ENCODE measurements at regions not wholly inside any gene's neighbourhood (a gene's known extent, or its start where the extent isn't known, plus 50 kb on each side); places are given as distances from the start of the nearest gene placed in this dataset.
"Not testable (repeated sequence)": the region's sequence is repeated elsewhere in the genome, so short reads cannot be mapped to it uniquely, and the experiment has no call there.

- 54% methylated on average over 17 of the region's 20 CpGs for WGBS (ENCODE audit: insufficient coverage, insufficient replicate concordance, low lambda C conversion rate, missing lambda C conversion rate)
- TF ChIP-seq ZBTB40 (IDR thresholded peaks at IDR 0.05; ENCODE audit: borderline replicate concordance): no peak
- H3K27me3 ChIP-seq (replicated peaks in 1 of 2; ENCODE audit: control insufficient read depth in 2 of 2, insufficient read depth in 2 of 2, low read length in 1 of 2): no peaks in the 10 kb centered on the region
- FAIRE-seq (no peak), DNase-seq (ENCODE audit: low read depth, low spot score) (no peak), ATAC-seq (no peak)
- no peak overlapping the region for H3K4me2 ChIP-seq (ENCODE audit: control insufficient read depth, insufficient read depth)
- in situ Hi-C loops (cut with MboI) (no loop called here), intact Hi-C loops (cut with micrococcal nuclease; ENCODE audit: unreplicated experiment) (no loop called here)
- no peaks in the 10 kb centered on the region for H3K4me1 ChIP-seq (ENCODE audit: control insufficient read depth, insufficient read depth, low read length)
- SMC1A ChIA-PET (ENCODE audit: uncharacterized antibody, unreplicated experiment): no interaction called here
- POLR2A ChIA-PET: no interaction called here
- no peak overlapping the region for H3K27ac ChIP-seq (ENCODE audit: control insufficient read depth, insufficient read depth)
- H3K9ac ChIP-seq (ENCODE audit: control insufficient read depth, insufficient read depth, low read length): no peak overlapping the region
- H3K36me3 ChIP-seq (ENCODE audit: control insufficient read depth in 2 of 2, insufficient read depth in 2 of 2, low read length in 1 of 2): no peaks in the 10 kb centered on the region
- RAD21 ChIA-PET (ENCODE audit: unreplicated experiment): no interaction called here
- no peak overlapping the region for H2AFZ ChIP-seq (ENCODE audit: control insufficient read depth, low read depth, low read length)
- H4K20me1 ChIP-seq (ENCODE audit: control insufficient read depth, insufficient read depth): no peaks in the 10 kb centered on the region
- BruUV-seq (replicated peaks): no TSS peak
- no peaks in the 10 kb centered on the region for H3K79me2 ChIP-seq (ENCODE audit: control insufficient read depth, insufficient read depth, low read length)
- no peaks in the 10 kb centered on the region; the same call in 1 of the 3 replicates for H3K9me3 ChIP-seq (replicated peaks; ENCODE audit: control insufficient read depth, insufficient read depth, low read length)
- CTCF ChIA-PET: no interaction called here
- no peak overlapping the region for H3K4me3 ChIP-seq
Measured at GRCh38 chr20:29325304-29325640, 1932.2 kb upstream of the DEFB115 start.

GRCh38 chr20:29325781-29326180, 1931.7 kb upstream of the DEFB115 start:
- H3K79me2 ChIP-seq (ENCODE audit: control insufficient read depth, insufficient read depth, low read length); H3K4me1 ChIP-seq (ENCODE audit: control insufficient read depth, insufficient read depth, low read length); H4K20me1 ChIP-seq (ENCODE audit: control insufficient read depth, insufficient read depth); BruUV-seq (replicated peaks); H3K36me3 ChIP-seq (ENCODE audit: control insufficient read depth in 2 of 2, insufficient read depth in 2 of 2, low read length in 1 of 2); H3K4me2 ChIP-seq (ENCODE audit: control insufficient read depth, insufficient read depth); H3K4me3 ChIP-seq; H3K27ac ChIP-seq (ENCODE audit: control insufficient read depth, insufficient read depth); intact Hi-C loops (cut with micrococcal nuclease; ENCODE audit: unreplicated experiment); H3K9ac ChIP-seq (ENCODE audit: control insufficient read depth, insufficient read depth, low read length); H3K9me3 ChIP-seq (replicated peaks; ENCODE audit: control insufficient read depth, insufficient read depth, low read length); CTCF ChIA-PET; H3K27me3 ChIP-seq (replicated peaks in 1 of 2; ENCODE audit: control insufficient read depth in 2 of 2, insufficient read depth in 2 of 2, low read length in 1 of 2); POLR2A ChIA-PET; SMC1A ChIA-PET (ENCODE audit: uncharacterized antibody, unreplicated experiment); DNase-seq (ENCODE audit: low read depth, low spot score); ATAC-seq; in situ Hi-C loops (cut with MboI); H2AFZ ChIP-seq (ENCODE audit: control insufficient read depth, low read depth, low read length); RAD21 ChIA-PET (ENCODE audit: unreplicated experiment); FAIRE-seq: not testable (repeated sequence)
- WGBS (ENCODE audit: insufficient coverage, insufficient replicate concordance, low lambda C conversion rate, missing lambda C conversion rate): 57% methylated on average over 15 of the region's 17 CpGs

Measured in GM12878 (cell line).